ES-I3 (cell line): ENCODE measurements at regions not wholly inside any gene's neighbourhood (a gene's known extent, or its start where the extent isn't known, plus 50 kb on each side); places are given as distances from the start of the nearest gene placed in this dataset.
"Not testable (repeated sequence)": the region's sequence is repeated elsewhere in the genome, so short reads cannot be mapped to it uniquely, and the experiment has no call there.

Experiments used
- H3K36me3 ChIP-seq: 2 replicates; pipeline ENCODE4 v1.6.1; 2013; ENCODE audit warnings: mild to moderate bottlenecking, low read length, control low read depth, moderate library complexity; ENCODE audit not compliant: insufficient read depth
- H3K4me1 ChIP-seq: 2 replicates; pipeline ENCODE4 v1.6.1; 2013; ENCODE audit warnings: mild to moderate bottlenecking, control low read depth, low read length; ENCODE audit not compliant: insufficient read depth
- H3K9ac ChIP-seq: 2 replicates; pipeline ENCODE4 v1.6.1; 2013; ENCODE audit warnings: low read depth, mild to moderate bottlenecking, low read length, moderate library complexity
- H3K9me3 ChIP-seq: 2 replicates; pipeline ENCODE4 v1.6.1; 2013; ENCODE audit warnings: mild to moderate bottlenecking, low read length, moderate library complexity; ENCODE audit not compliant: control insufficient read depth, insufficient read depth

GRCh38 chr14:84273181-84273580, 1256.8 kb upstream of the FLRT2 start:
- no peak overlapping the region for H3K9ac ChIP-seq
- no peaks in the 10 kb centered on the region for H3K36me3 ChIP-seq
- no peaks in the 10 kb centered on the region for H3K4me1 ChIP-seq
- no peaks in the 10 kb centered on the region for H3K9me3 ChIP-seq

GRCh38 chr14:84282618-84283017, 1247.3 kb upstream of the FLRT2 start:
- Histone ChIP-seq H3K36me3 (no peaks in the 10 kb centered on the region), H3K4me1 (no peaks in the 10 kb centered on the region), H3K9me3 (no peaks in the 10 kb centered on the region), H3K9ac (no peak overlapping the region)

GRCh38 chr14:84288781-84289180, 1241.2 kb upstream of the FLRT2 start:
- Histone ChIP-seq H3K4me1 (no peaks in the 10 kb centered on the region), H3K9me3 (no peaks in the 10 kb centered on the region), H3K9ac (no peak overlapping the region), H3K36me3 (no peaks in the 10 kb centered on the region)

GRCh38 chr14:84298663-84299195, 1231.2 kb upstream of the FLRT2 start:
- no peaks in the 10 kb centered on the region for H3K36me3 ChIP-seq
- no peak overlapping the region for H3K9ac ChIP-seq
- no peaks in the 10 kb centered on the region for H3K9me3 ChIP-seq
- H3K4me1 ChIP-seq, result no peaks in the 10 kb centered on the region

GRCh38 chr14:84303140-84303539, 1226.8 kb upstream of the FLRT2 start:
- peaks cover 10% of the 10 kb centered on the region for H3K9me3 ChIP-seq

GRCh38 chr14:84312551-84312950, 1217.4 kb upstream of the FLRT2 start:
- H3K9me3 ChIP-seq, result no peaks in the 10 kb centered on the region; the same call in 1 of the 2 replicates
- no peaks in the 10 kb centered on the region for H3K4me1 ChIP-seq
- H3K36me3 ChIP-seq, result no peaks in the 10 kb centered on the region
- H3K9ac ChIP-seq, result no peak overlapping the region

More at GRCh38 chr14:84303140-84303539, 1226.8 kb upstream of the FLRT2 start:
- no peaks in the 10 kb centered on the region for H3K36me3 ChIP-seq
- H3K9ac ChIP-seq, result no peak overlapping the region
- no peaks in the 10 kb centered on the region for H3K4me1 ChIP-seq

GRCh38 chr14:84323450-84323849, 1206.5 kb upstream of the FLRT2 start:
- Histone ChIP-seq H3K9ac (no peak overlapping the region), H3K36me3 (no peaks in the 10 kb centered on the region), H3K9me3 (no peaks in the 10 kb centered on the region), H3K4me1 (peaks cover 8% of the 10 kb centered on the region; the same call in 1 of the 2 replicates)

GRCh38 chr14:84323978-84324377, 1206.0 kb upstream of the FLRT2 start:
- Histone ChIP-seq H3K9me3 (no peaks in the 10 kb centered on the region), H3K36me3 (no peaks in the 10 kb centered on the region), H3K9ac (no peak overlapping the region), H3K4me1 (peaks cover 8% of the 10 kb centered on the region; the same call in 1 of the 2 replicates)

- no peaks in the 10 kb centered on the region; the same call in 1 of the 2 replicates for H3K36me3 ChIP-seq
- H3K4me1 ChIP-seq, result no peaks in the 10 kb centered on the region
- no peak overlapping the region for H3K9ac ChIP-seq
- H3K9me3 ChIP-seq, result peaks cover 1% of the 10 kb centered on the region; the same call in 1 of the 2 replicates
Measured at GRCh38 chr14:84336433-84336832, 1193.5 kb upstream of the FLRT2 start.

GRCh38 chr14:84340938-84341337, 1189.0 kb upstream of the FLRT2 start:
- H3K9ac ChIP-seq, result no peak overlapping the region
- H3K36me3 ChIP-seq, result no peaks in the 10 kb centered on the region
- peaks cover 6% of the 10 kb centered on the region; the same call in 1 of the 2 replicates for H3K9me3 ChIP-seq
- no peaks in the 10 kb centered on the region for H3K4me1 ChIP-seq

- H3K9me3 ChIP-seq, H3K4me1 ChIP-seq, H3K36me3 ChIP-seq, H3K9ac ChIP-seq: not testable (repeated sequence)
Measured at GRCh38 chr14:84341867-84342266, 1188.1 kb upstream of the FLRT2 start.

- Histone ChIP-seq H3K4me1 (no peaks in the 10 kb centered on the region), H3K9ac (no peak overlapping the region), H3K9me3 (peaks cover 6% of the 10 kb centered on the region; the same call in 1 of the 2 replicates), H3K36me3 (no peaks in the 10 kb centered on the region)
Measured at GRCh38 chr14:84343656-84344055, 1186.3 kb upstream of the FLRT2 start.

GRCh38 chr14:84351646-84352045, 1178.3 kb upstream of the FLRT2 start:
- Histone ChIP-seq H3K9me3 (no peaks in the 10 kb centered on the region), H3K36me3 (no peaks in the 10 kb centered on the region), H3K9ac (no peak overlapping the region), H3K4me1 (no peaks in the 10 kb centered on the region)

- Histone ChIP-seq H3K4me1 (no peaks in the 10 kb centered on the region), H3K9ac (no peak overlapping the region), H3K9me3 (no peaks in the 10 kb centered on the region)
Measured at GRCh38 chr14:84361476-84361875, 1168.5 kb upstream of the FLRT2 start.

GRCh38 chr14:84375235-84375634, 1154.7 kb upstream of the FLRT2 start:
- H3K4me1 ChIP-seq, result peaks cover 3% of the 10 kb centered on the region; the same call in 1 of the 2 replicates
- H3K9ac ChIP-seq, result no peak overlapping the region
- no peaks in the 10 kb centered on the region for H3K36me3 ChIP-seq
- no peaks in the 10 kb centered on the region for H3K9me3 ChIP-seq

More at GRCh38 chr14:84361476-84361875, 1168.5 kb upstream of the FLRT2 start:
- H3K36me3 ChIP-seq, result no peaks in the 10 kb centered on the region
